NCI-H345 treated with DMSO at 0.1 percent for 48 hours (cell line): ENCODE measurements at regions not wholly inside any gene's neighbourhood (a gene's known extent, or its start where the extent isn't known, plus 50 kb on each side); places are given as distances from the start of the nearest gene placed in this dataset.
"Not testable (repeated sequence)": the region's sequence is repeated elsewhere in the genome, so short reads cannot be mapped to it uniquely, and the experiment has no call there.

Experiments
- DNase-seq: peaks from one replicate; lab custom pipeline; 2025; ENCODE audit not compliant: unreplicated experiment; lab: John Stamatoyannopoulos, UW

- DNase-seq, result no peak
These were observed 170.6 kb upstream of the PWP1 start for GRCh38 chr12:107514887-107515445.

GRCh38 chr12:107515446-107515958 is 170.1 kb upstream of the PWP1 start:
- DNase-seq, result no peak

GRCh38 chr12:107517816-107518215 is 167.8 kb upstream of the PWP1 start:
- not testable (repeated sequence) for DNase-seq

GRCh38 chr12:107518868-107519267 is 166.7 kb upstream of the PWP1 start:
- no peak for DNase-seq

- peak; percentile 49 for DNase-seq
These were observed 165.4 kb upstream of the PWP1 start for GRCh38 chr12:107519906-107520859.

GRCh38 chr12:107521826-107522355 is 163.7 kb upstream of the PWP1 start:
- DNase-seq, result no peak

GRCh38 chr12:107522692-107523477 is 162.7 kb upstream of the PWP1 start:
- peak; percentile 9 for DNase-seq

- peak; percentile 55 for DNase-seq
These were observed 161.6 kb upstream of the PWP1 start for GRCh38 chr12:107523775-107524535.

GRCh38 chr12:107525063-107525718 is 160.4 kb upstream of the PWP1 start:
- no peak for DNase-seq

- DNase-seq, result no peak
These were observed 159.7 kb upstream of the PWP1 start for GRCh38 chr12:107525719-107526554.

- no peak for DNase-seq
These were observed 158.9 kb upstream of the PWP1 start for GRCh38 chr12:107526555-107527180.

- DNase-seq, result no peak
These were observed 156.8 kb upstream of the PWP1 start for GRCh38 chr12:107528731-107529365.

- no peak for DNase-seq
These were observed 155.6 kb upstream of the PWP1 start for GRCh38 chr12:107529991-107530390.

- DNase-seq, result no peak
These were observed 154.9 kb upstream of the PWP1 start for GRCh38 chr12:107530701-107531100.

GRCh38 chr12:107533218-107533617 is 152.4 kb upstream of the PWP1 start:
- DNase-seq, result no peak

GRCh38 chr12:107536613-107537012 is 149.0 kb upstream of the PWP1 start:
- DNase-seq, result peak; percentile 7

- DNase-seq, result no peak
These were observed 148.0 kb upstream of the PWP1 start for GRCh38 chr12:107537464-107538119.
